ENCODE measurements at regions not wholly inside any gene's neighbourhood (a gene's known extent, or its start where the extent isn't known, plus 50 kb on each side); places are given as distances from the start of the nearest gene placed in this dataset.
A peak's percentile ranks its signal among the peaks of the same experiment; 100 is the strongest.

GRCh38 chr6:139812939-139813338, 438.5 kb upstream of the CITED2 start:
- DNase-seq (ENCODE audit: low read depth) = no peak

GRCh38 chr6:139801571-139802321, 427.3 kb upstream of the CITED2 start:
- no peak for DNase-seq (ENCODE audit: low read depth)

GRCh38 chr6:139800837-139801236, 426.4 kb upstream of the CITED2 start:
- no peak for DNase-seq (ENCODE audit: low read depth)

- DNase-seq (ENCODE audit: low read depth) = no peak
These were observed 416.1 kb upstream of the CITED2 start for GRCh38 chr6:139790527-139790926.

DNA sequence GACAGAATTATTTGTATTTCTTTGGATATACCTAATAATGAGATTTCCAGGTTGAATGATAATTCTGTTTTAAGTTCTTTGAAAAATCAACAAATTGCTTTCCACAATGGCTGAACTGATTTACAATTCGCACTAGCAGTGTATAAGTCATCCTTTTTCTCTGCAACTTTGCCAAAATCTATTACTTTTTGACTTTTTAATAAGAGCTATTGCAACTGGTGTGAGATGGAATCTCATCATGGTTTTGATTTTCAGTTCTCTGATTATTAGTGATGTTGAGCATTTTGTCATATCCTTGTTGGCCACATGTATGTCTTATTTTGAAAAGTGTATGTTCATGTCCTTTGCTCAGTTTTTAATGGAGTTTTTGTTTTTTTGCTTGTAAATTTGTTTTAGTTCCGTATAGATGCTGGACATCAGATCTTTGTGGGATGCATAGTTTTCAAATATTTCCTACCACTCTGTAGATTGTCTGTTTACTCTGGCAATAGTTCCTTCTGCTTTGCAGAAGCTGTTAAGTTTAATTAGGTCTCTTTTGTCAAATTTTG, 409.8 kb upstream of the CITED2 start:
- no peak for DNase-seq (ENCODE audit: low read depth)

- DNase-seq (ENCODE audit: low read depth) = no peak
These were observed 405.7 kb upstream of the CITED2 start for GRCh38 chr6:139779988-139780774.

GRCh38 chr6:139778688-139779087, 404.2 kb upstream of the CITED2 start:
- no peak for DNase-seq (ENCODE audit: low read depth)

GRCh38 chr6:139778106-139778505, 403.7 kb upstream of the CITED2 start:
- DNase-seq (ENCODE audit: low read depth) = no peak

- no peak for DNase-seq (ENCODE audit: low read depth)
These were observed 402.9 kb upstream of the CITED2 start for GRCh38 chr6:139777202-139777970.

GRCh38 chr6:139776041-139776440, 401.6 kb upstream of the CITED2 start:
- no peak for DNase-seq (ENCODE audit: low read depth)

DNA sequence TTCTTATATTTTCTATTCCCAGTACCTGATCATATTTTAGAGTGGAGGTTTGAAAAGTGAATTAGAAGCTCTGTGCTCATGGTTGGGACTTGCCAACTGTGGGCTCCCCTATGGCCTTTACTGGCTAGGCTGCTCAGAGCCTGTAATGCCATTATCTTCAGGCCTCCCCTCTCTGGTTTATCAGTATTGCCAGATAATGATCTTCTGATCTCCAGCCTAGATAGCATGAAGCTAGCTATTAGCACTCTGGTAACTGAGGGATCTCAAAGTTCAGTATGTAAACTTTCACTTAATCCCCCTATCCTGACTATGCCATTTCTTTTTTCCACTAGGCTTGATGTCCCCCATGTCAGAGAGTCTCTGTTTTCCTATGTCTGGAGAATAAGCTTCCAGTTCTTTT, 393.7 kb upstream of the CITED2 start:
- no peak for DNase-seq (ENCODE audit: low read depth)

DNA sequence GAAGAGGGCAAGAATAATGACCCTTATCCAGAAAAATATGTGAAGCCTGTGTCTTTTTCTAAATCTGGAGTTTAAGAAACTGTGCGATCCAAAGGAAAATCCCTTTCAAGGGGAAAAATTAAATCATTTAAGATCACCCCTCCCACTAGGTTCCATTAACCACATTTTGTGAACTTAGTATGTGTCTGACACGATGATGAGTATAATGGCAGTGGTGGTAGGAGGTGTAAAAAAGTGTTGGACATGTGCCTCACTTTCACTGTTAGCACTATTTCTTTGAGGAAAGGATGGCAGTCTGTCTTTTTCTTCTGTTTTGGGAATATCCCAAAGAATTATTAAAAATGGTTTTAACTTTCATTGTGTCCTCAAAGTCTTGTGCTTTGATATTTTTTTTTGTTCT, 392.3 kb upstream of the CITED2 start:
- no peak for DNase-seq (ENCODE audit: low read depth)

DNA sequence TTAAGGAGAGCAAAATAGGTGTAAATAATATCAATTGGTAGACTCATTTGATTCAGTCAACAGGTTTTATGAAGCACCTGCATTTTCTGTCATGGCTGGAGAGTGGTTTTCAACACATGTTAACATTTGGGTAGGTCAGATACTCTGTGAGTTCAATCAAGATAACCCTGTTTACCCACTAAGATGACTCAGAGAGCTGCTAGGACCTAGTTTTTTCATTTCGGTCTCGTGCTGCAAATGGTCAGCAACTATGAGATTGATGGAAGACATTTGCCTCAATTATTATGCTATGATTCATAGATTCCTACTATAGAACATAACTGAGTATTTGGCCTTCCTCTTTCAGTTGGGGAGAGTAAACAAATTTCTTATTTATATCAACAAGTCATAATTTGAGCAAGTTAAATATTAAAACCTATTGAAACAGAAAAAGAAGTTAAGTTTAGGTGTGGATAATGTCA, 391.4 kb upstream of the CITED2 start:
- peak; percentile 42 for DNase-seq (ENCODE audit: low read depth)

DNA sequence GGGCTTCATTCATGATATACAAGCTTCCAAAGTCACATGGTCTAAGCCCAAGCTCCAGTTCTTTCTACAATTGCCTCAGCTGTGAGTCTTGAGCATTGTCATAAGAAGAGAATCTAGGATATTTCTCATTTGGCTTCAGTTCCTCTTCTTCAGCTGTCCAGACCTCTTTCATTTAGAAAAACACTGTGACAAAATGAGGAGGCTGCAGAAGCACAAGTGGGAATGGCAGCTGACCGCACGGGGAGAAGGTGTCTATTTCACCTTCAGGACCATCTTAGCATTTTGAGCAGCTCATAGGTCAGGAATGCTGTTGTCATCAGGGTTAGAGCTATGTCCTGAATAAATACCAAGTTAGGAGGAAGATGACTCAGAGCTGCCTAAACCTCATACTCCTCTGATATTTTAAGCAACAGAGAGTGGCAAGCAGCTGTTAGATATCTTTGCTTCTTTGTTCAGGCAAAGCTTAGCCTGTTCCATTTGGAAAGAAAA, 390.1 kb upstream of the CITED2 start:
- peak; percentile 98 for DNase-seq (ENCODE audit: low read depth)

DNA sequence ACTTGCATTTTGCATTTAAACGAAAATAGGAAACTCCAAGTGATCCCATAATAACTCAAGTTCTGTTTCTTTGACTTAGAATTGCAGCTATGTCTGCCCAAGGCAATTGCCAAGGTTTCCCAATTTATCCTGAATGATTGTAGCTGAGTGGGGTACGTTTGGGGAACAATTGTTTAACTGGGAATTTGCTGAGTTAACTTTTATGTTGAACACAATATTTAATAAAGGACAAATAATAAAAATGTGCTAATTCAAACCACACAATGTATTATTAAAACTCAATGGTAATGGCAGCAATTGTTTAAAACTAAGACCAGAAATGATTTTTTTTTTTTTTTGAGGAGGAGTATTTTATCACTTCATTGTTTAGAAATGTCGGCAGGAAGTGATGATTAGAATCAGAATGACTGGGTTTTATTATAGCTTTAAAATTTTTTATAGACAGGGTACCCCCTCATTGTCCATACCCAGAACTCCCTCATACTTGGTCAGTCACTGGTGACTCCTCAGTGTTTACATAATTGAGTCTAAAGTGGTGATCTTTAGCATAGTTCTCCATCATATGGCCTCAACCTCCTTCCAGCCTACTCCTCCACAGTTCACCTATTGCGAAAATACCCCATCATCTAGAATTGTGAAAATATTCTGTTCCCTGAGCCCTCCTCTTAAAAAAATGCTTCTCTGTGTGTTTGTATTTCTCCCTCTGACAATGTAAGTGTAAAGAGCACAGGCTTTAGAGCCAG, 389.2 kb upstream of the CITED2 start:
- peak; percentile 39 for DNase-seq (ENCODE audit: low read depth)

- DNase-seq (ENCODE audit: low read depth) = no peak
These were observed 388.2 kb upstream of the CITED2 start for GRCh38 chr6:139762587-139763031.

DNA sequence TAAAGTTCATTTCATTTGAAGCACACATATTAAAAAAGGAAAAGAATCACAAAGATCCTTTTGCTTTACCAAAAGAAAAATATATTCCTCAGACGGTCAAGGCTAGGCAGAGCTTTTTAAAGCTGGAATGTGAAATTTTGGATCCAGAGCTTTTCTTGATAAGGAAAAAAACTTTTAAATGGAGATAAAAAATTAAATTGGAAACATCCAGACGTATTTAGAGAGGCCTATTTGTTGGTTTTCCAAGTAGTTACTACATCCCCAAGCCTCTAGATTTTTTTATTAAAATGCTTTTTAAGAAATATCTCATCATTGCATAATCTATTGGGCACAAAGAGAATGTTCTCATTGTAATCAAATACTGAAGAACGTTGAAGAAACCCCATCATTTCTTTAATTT, 385.7 kb upstream of the CITED2 start:
- no peak for DNase-seq (ENCODE audit: low read depth)

DNA sequence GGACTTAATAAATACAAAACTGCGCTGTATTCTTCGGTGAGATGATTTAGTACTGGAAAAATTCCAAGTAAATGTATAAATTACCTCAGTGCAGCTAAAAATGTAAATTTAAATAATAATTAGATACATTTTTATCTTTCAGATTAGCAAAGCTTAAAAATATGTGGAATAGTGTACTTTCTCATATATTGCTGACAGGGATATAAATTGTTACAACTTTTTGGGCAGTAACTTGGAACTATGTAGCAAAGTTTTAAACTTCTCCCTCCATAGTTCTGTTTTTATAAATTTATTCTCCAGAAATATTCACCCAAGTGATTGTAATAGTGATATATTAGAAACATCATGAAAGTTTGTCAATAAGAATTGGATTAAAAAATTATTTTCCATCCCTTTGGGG, 384.6 kb upstream of the CITED2 start:
- no peak for DNase-seq (ENCODE audit: low read depth)

GRCh38 chr6:139758209-139758611, 383.8 kb upstream of the CITED2 start:
- peak; percentile 47 for DNase-seq (ENCODE audit: low read depth)

GRCh38 chr6:139757784-139758183, 383.3 kb upstream of the CITED2 start:
- peak; percentile 71 for DNase-seq (ENCODE audit: low read depth)

DNA sequence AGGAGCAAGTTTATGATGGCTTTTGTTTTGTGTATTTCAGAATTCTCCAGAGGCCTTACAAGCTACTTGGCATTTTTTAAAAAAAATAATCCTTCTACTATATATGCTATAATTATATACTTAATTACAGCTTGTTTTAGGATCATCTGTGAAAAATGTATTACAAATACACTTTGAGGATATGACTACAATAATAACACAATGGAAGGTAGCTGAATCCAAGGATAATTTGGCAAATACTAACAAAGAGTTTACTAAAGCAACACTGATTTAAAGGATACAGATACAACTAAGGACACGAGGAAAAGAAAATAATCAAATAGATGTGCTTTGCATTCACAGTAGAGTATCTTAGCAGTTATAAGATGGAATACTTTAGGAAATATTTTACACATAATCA, 381.9 kb upstream of the CITED2 start:
- no peak for DNase-seq (ENCODE audit: low read depth)
